ENCODE measurements at regions not wholly inside any gene's neighbourhood (a gene's known extent, or its start where the extent isn't known, plus 50 kb on each side); places are given as distances from the start of the nearest gene placed in this dataset.
"Not testable (repeated sequence)": the region's sequence is repeated elsewhere in the genome, so short reads cannot be mapped to it uniquely, and the experiment has no call there.

- Histone ChIP-seq H3K27me3 (ENCODE audit: low read length) (no peaks in the 10 kb centered on the region), H3K79me2 (ENCODE audit: insufficient read depth, low read length) (no peaks in the 10 kb centered on the region), H3F3A (ENCODE audit: insufficient read depth) (no peaks in the 10 kb centered on the region), H3K27ac (ENCODE audit: low read depth, low read length) (no peak overlapping the region), H3K9me2 (replicated peaks; ENCODE audit: insufficient read depth, low read length) (no peaks in the 10 kb centered on the region), H3K4me3 (ENCODE audit: insufficient read depth, low read length, poor library complexity, severe bottlenecking) (no peak overlapping the region), H3K9me3 (ENCODE audit: insufficient read depth, low read length) (no peaks in the 10 kb centered on the region), H2AFZ (ENCODE audit: low read depth, low read length, severe bottlenecking) (no peak overlapping the region), H3K4me2 (ENCODE audit: low read depth, low read length, poor library complexity, severe bottlenecking) (no peak overlapping the region), H4K20me1 (ENCODE audit: low read depth, low read length) (no peaks in the 10 kb centered on the region), H3K9ac (ENCODE audit: low read length) (no peak overlapping the region), H3K36me3 (ENCODE audit: low read length) (no peaks in the 10 kb centered on the region)
- no peak for TF ChIP-seq CTCF (IDR thresholded peaks at IDR 0.05; ENCODE audit: insufficient read depth, low read length, poor library complexity, severe bottlenecking)
- TF ChIP-seq EZH2phosphoT487 (conservative IDR thresholded peaks at IDR 0.05; ENCODE audit: low read length), result no peak
Observed at GRCh38 chr9:74073897-74074296, 423.2 kb upstream of the RORB start.

DNA sequence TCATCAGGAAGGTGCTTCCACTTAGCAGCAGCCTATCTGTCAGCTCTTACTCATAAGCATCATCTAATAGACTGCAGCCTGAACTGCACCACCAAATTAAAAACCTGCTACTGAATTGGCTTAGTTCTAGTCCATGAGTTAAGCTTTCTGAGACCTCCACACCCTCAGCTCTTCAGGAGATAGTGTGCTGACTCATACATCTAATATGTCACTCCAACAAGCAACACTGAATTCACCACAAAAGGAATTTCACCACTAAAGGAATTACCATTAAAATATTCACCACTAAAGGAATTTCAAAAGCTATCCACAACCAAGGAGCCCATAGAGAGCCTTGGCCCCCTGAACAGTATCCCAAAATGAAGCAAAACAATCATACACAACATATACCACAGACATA, 418.5 kb upstream of the RORB start:
- Histone ChIP-seq H3K27me3 (ENCODE audit: low read length) (no peaks in the 10 kb centered on the region), H3K79me2 (ENCODE audit: insufficient read depth, low read length) (no peaks in the 10 kb centered on the region), H2AFZ (ENCODE audit: low read depth, low read length, severe bottlenecking) (no peak overlapping the region), H3K27ac (ENCODE audit: low read depth, low read length) (no peak overlapping the region), H4K20me1 (ENCODE audit: low read depth, low read length) (no peaks in the 10 kb centered on the region), H3K9ac (ENCODE audit: low read length) (no peak overlapping the region), H3K36me3 (ENCODE audit: low read length) (no peaks in the 10 kb centered on the region), H3K4me3 (ENCODE audit: insufficient read depth, low read length, poor library complexity, severe bottlenecking) (no peak overlapping the region), H3K9me2 (replicated peaks; ENCODE audit: insufficient read depth, low read length) (no peaks in the 10 kb centered on the region), H3F3A (ENCODE audit: insufficient read depth) (no peaks in the 10 kb centered on the region), H3K9me3 (ENCODE audit: insufficient read depth, low read length) (no peaks in the 10 kb centered on the region), H3K4me2 (ENCODE audit: low read depth, low read length, poor library complexity, severe bottlenecking) (no peak overlapping the region)
- TF ChIP-seq CTCF (IDR thresholded peaks at IDR 0.05; ENCODE audit: insufficient read depth, low read length, poor library complexity, severe bottlenecking), result no peak
- TF ChIP-seq EZH2phosphoT487 (conservative IDR thresholded peaks at IDR 0.05; ENCODE audit: low read length), result no peak

DNA sequence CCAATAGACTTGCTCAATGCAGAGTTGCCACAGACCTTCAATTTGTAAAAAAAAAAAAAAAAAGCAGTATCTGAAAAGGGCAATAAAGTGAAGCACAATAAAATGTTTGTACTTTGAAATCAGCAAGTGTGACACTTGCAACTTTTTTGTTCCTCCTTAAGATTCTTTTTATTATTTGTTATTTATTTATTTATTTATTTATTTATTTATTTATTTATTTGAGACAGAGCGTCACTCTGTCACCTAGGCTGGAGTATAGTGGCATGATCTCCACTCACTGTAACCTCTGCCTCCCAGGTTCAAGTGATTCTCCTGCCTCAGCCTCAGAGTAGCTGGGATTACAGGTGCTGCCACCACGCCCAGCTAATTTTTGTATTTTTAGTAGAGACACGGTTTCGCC, 416.5 kb upstream of the RORB start:
- not testable (repeated sequence) for H3K27me3 ChIP-seq (ENCODE audit: low read length); H3K4me3 ChIP-seq (ENCODE audit: insufficient read depth, low read length, poor library complexity, severe bottlenecking); H3K9me3 ChIP-seq (ENCODE audit: insufficient read depth, low read length); H3K9ac ChIP-seq (ENCODE audit: low read length); H4K20me1 ChIP-seq (ENCODE audit: low read depth, low read length); H3K9me2 ChIP-seq (replicated peaks; ENCODE audit: insufficient read depth, low read length); H3F3A ChIP-seq (ENCODE audit: insufficient read depth); H3K79me2 ChIP-seq (ENCODE audit: insufficient read depth, low read length); H3K4me2 ChIP-seq (ENCODE audit: low read depth, low read length, poor library complexity, severe bottlenecking); H3K36me3 ChIP-seq (ENCODE audit: low read length); H2AFZ ChIP-seq (ENCODE audit: low read depth, low read length, severe bottlenecking); H3K27ac ChIP-seq (ENCODE audit: low read depth, low read length)

- H3K9ac ChIP-seq (ENCODE audit: low read length), result no peak overlapping the region
Observed at GRCh38 chr9:74083681-74084433, 413.3 kb upstream of the RORB start.

DNA sequence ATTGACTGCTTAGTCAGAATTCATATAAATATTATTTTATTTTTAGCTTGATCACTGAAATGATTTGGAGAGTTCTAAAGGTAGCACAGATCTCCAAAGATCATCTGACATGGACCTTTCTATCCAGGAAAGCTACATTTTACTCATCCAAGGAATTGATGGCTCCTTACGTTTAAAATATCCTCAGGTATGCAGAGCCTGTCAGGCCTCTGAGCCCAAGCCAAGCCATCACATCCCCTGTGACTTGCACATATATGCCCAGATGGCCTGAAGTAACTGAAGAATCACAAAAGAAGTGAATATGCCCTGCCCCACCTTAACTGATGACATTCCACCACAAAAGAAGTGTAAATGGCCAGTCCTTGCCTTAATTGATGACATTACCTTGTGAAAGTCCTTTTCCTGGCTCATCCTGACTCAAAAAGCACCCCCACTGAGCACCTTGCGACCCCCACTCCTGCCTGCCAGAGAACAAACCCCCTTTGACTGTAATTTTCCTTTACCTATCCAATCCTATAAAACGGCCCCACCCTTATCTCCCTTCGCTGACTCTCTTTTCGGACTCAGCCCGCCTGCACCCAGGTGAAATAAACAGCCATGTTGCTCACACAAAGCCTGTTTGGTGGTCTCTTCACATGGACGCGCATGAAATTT, 411.6 kb upstream of the RORB start:
- not testable (repeated sequence) for H3K9me2 ChIP-seq (replicated peaks; ENCODE audit: insufficient read depth, low read length); H2AFZ ChIP-seq (ENCODE audit: low read depth, low read length, severe bottlenecking); H4K20me1 ChIP-seq (ENCODE audit: low read depth, low read length); H3K27me3 ChIP-seq (ENCODE audit: low read length); H3K79me2 ChIP-seq (ENCODE audit: insufficient read depth, low read length); H3K4me2 ChIP-seq (ENCODE audit: low read depth, low read length, poor library complexity, severe bottlenecking); H3K4me3 ChIP-seq (ENCODE audit: insufficient read depth, low read length, poor library complexity, severe bottlenecking); H3K9me3 ChIP-seq (ENCODE audit: insufficient read depth, low read length); H3F3A ChIP-seq (ENCODE audit: insufficient read depth); H3K27ac ChIP-seq (ENCODE audit: low read depth, low read length); H3K36me3 ChIP-seq (ENCODE audit: low read length); H3K9ac ChIP-seq (ENCODE audit: low read length)

More at GRCh38 chr9:74083681-74084433, 413.3 kb upstream of the RORB start:
- no peaks in the 10 kb centered on the region for H4K20me1 ChIP-seq (ENCODE audit: low read depth, low read length)
- no peak overlapping the region for H2AFZ ChIP-seq (ENCODE audit: low read depth, low read length, severe bottlenecking)
- H3F3A ChIP-seq (ENCODE audit: insufficient read depth), result no peaks in the 10 kb centered on the region
- H3K79me2 ChIP-seq (ENCODE audit: insufficient read depth, low read length), result no peaks in the 10 kb centered on the region
- H3K4me3 ChIP-seq (ENCODE audit: insufficient read depth, low read length, poor library complexity, severe bottlenecking), result no peak overlapping the region
- H3K4me2 ChIP-seq (ENCODE audit: low read depth, low read length, poor library complexity, severe bottlenecking), result no peak overlapping the region
- H3K9me2 ChIP-seq (replicated peaks; ENCODE audit: insufficient read depth, low read length), result no peaks in the 10 kb centered on the region
- TF ChIP-seq CTCF (IDR thresholded peaks at IDR 0.05; ENCODE audit: insufficient read depth, low read length, poor library complexity, severe bottlenecking) (no peak), EZH2phosphoT487 (conservative IDR thresholded peaks at IDR 0.05; ENCODE audit: low read length) (no peak)
- no peaks in the 10 kb centered on the region for H3K9me3 ChIP-seq (ENCODE audit: insufficient read depth, low read length)
- H3K27me3 ChIP-seq (ENCODE audit: low read length), result no peaks in the 10 kb centered on the region
- no peaks in the 10 kb centered on the region for H3K36me3 ChIP-seq (ENCODE audit: low read length)
- no peak overlapping the region for H3K27ac ChIP-seq (ENCODE audit: low read depth, low read length)

Data from SU-DHL-6 (cell line).